ENCODE measurements at regions not wholly inside any gene's neighbourhood (a gene's known extent, or its start where the extent isn't known, plus 50 kb on each side); places are given as distances from the start of the nearest gene placed in this dataset.

DNA sequence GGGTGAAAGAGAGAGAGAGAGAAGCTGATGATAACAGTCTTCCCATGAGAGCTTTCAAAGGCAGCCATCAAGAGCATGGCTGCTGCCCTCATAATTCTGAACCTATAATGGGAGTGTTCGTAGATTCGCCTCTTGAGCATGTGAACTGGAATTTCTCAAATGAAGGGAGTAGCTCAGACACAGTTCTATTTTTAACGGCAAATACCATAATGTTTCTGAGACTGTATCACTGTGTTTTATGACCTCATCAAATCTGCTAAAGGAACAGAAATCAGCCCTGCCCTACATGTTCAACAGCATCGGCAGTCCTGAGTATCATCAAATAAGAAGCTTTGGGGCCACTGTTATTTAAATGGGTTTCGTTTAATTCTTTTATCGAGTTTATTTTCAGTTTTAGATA lies 645.6 kb downstream of the GALR1 start:
- H3K27me3 Mint-ChIP-seq (ENCODE audit: insufficient read depth, unreplicated experiment) = peaks cover 24% of the 10 kb centered on the region
- no peak overlapping the region for H3K4me3 Mint-ChIP-seq (ENCODE audit: unreplicated experiment)
- DNase-seq (ENCODE audit: unreplicated experiment) = no peak
- H3K9me3 Mint-ChIP-seq (ENCODE audit: unreplicated experiment) = peaks cover 8% of the 10 kb centered on the region
- POLR2A ChIA-PET = no interaction called here
- BruUV-seq (replicated peaks) = no TSS peak
- TF ChIP-seq, protein P1, sequence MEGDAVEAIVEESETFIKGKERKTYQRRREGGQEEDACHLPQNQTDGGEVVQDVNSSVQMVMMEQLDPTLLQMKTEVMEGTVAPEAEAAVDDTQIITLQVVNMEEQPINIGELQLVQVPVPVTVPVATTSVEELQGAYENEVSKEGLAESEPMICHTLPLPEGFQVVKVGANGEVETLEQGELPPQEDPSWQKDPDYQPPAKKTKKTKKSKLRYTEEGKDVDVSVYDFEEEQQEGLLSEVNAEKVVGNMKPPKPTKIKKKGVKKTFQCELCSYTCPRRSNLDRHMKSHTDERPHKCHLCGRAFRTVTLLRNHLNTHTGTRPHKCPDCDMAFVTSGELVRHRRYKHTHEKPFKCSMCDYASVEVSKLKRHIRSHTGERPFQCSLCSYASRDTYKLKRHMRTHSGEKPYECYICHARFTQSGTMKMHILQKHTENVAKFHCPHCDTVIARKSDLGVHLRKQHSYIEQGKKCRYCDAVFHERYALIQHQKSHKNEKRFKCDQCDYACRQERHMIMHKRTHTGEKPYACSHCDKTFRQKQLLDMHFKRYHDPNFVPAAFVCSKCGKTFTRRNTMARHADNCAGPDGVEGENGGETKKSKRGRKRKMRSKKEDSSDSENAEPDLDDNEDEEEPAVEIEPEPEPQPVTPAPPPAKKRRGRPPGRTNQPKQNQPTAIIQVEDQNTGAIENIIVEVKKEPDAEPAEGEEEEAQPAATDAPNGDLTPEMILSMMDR (IDR thresholded peaks at IDR 0.05; ENCODE audit: unreplicated experiment) = no peak
- no peak overlapping the region for H3K27ac Mint-ChIP-seq (ENCODE audit: low read depth, unreplicated experiment)
- no peaks in the 10 kb centered on the region for H3K4me1 Mint-ChIP-seq (ENCODE audit: insufficient read depth, unreplicated experiment)
- no peaks in the 10 kb centered on the region for H3K36me3 Mint-ChIP-seq (ENCODE audit: insufficient read depth, unreplicated experiment)
- CTCF ChIA-PET = interaction anchor here (0.6 kb wide), 1 partner anchor 67 kb away, joined by 3 read pairs; no protein-coding TSS in a partner anchor
- intact Hi-C loops (cut with micrococcal nuclease) = no loop called here

DNA sequence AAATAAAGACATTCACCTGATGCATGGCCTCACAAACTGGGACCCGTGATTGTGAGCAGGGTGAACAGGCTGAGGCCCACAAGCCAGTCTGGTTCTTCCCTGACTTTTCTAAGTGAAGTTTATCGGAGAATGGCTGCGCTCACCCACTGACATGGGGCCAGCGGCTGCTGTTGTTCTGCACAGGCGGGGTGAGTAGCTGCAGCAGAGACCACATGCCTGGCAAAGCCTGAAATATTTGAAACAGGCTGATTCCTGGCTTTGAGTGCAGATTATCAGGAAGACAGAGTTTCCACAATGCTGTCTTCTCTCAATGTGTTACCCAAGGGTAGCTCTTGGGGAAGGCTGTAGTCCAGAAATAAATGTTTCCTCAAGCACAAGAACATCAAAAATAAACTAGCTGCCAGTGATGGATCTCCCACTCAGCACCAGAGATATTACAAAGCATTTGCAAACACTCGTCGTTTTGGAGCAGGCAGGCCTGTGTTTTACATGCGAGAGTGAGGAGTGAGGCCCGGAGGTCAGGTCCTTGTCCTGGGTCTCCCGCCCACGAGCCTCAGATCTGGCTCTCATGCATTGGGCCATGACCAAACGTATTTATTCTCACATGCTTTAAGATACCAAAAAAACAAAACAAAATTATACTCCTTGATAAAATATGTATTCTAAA lies 647.1 kb downstream of the GALR1 start:
- no peak for DNase-seq (ENCODE audit: unreplicated experiment)
- TF ChIP-seq, protein P1 (IDR thresholded peaks at IDR 0.05; ENCODE audit: unreplicated experiment) = no peak
- intact Hi-C loops (cut with micrococcal nuclease) = no loop called here
- Mint-ChIP-seq H3K27me3 (ENCODE audit: insufficient read depth, unreplicated experiment) (peaks cover 24% of the 10 kb centered on the region), H3K36me3 (ENCODE audit: insufficient read depth, unreplicated experiment) (no peaks in the 10 kb centered on the region), H3K4me1 (ENCODE audit: insufficient read depth, unreplicated experiment) (no peaks in the 10 kb centered on the region), H3K27ac (ENCODE audit: low read depth, unreplicated experiment) (no peak overlapping the region), H3K9me3 (ENCODE audit: unreplicated experiment) (peaks cover 8% of the 10 kb centered on the region), H3K4me3 (ENCODE audit: unreplicated experiment) (no peak overlapping the region)
- BruUV-seq (replicated peaks) = no TSS peak
- ChIA-PET CTCF (interaction anchor here (0.6 kb wide), 1 partner anchor 241 kb away, joined by 3 read pairs; no protein-coding TSS in a partner anchor), POLR2A (no interaction called here)

DNA sequence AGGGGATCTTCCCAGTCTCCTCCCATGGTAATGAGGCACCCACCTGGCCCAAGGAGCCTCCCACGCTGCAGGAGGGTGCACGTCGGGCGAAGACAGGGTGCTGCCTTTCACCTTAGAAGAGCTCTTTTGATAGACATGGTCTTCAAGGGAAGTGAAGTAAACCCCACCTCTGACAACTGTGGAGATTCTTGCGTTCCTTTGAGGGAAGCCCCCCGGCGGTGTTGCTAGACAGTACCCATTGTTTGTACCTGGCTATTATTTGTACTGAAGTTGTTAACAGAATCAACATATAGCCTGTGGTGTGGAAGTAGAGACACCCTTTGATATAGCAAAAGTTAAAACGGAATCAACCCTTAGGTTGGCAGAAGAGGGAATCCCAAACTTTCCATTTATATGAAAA lies 648.0 kb downstream of the GALR1 start:
- peaks cover 8% of the 10 kb centered on the region for H3K9me3 Mint-ChIP-seq (ENCODE audit: unreplicated experiment)
- no peaks in the 10 kb centered on the region for H3K36me3 Mint-ChIP-seq (ENCODE audit: insufficient read depth, unreplicated experiment)
- DNase-seq (ENCODE audit: unreplicated experiment) = no peak
- TF ChIP-seq, protein P1 (IDR thresholded peaks at IDR 0.05; ENCODE audit: unreplicated experiment) = no peak
- CTCF ChIA-PET = interaction anchor here (0.5 kb wide), 1 partner anchor 283 kb away, joined by 4 read pairs; no protein-coding TSS in a partner anchor
- POLR2A ChIA-PET = no interaction called here
- intact Hi-C loops (cut with micrococcal nuclease) = no loop called here
- BruUV-seq (replicated peaks) = no TSS peak
- no peak overlapping the region for H3K27ac Mint-ChIP-seq (ENCODE audit: low read depth, unreplicated experiment)
- no peak overlapping the region for H3K4me3 Mint-ChIP-seq (ENCODE audit: unreplicated experiment)
- H3K27me3 Mint-ChIP-seq (ENCODE audit: insufficient read depth, unreplicated experiment) = peaks cover 24% of the 10 kb centered on the region
- no peaks in the 10 kb centered on the region for H3K4me1 Mint-ChIP-seq (ENCODE audit: insufficient read depth, unreplicated experiment)

DNA sequence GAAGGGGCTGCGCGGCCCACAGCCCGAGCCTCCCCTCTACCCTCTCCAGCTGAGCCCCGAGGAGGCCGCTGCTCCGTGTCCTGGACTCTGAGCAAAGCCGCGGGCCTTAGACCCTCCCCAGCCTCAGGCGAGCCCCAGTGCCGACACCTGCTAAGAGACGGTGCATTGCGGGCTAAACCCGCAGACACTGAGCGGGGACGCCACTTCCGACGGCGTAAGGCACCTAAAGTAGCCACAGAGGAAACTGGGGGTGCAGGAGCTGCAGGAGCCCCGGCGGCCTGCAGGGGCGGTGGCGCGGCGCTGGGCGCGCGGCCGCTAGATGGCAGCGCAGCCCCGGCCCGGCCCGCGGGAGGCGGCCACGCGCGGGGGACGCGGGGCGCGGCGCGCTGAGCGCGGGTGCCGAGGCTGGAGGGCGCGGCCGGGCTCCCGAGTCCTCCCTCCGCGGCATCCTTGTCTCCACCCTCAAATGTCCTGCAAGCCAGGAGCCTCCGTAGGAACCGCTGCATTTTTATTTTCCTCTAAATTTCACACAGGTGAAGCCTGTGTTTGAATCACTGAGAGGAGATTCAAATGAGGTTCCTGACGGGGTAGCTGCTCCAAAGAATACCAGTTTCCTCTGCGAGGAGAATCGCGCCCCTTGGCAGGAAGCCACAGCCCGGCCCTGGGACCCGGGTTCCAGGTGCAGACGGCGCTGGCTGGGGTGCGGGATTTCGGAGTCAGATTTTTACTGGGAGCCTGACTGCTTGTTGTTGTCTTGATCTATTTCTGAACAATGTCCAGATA lies 650.5 kb downstream of the GALR1 start:
- Mint-ChIP-seq H3K4me1 (ENCODE audit: insufficient read depth, unreplicated experiment) (no peaks in the 10 kb centered on the region), H3K27me3 (ENCODE audit: insufficient read depth, unreplicated experiment) (peaks cover 12% of the 10 kb centered on the region), H3K27ac (ENCODE audit: low read depth, unreplicated experiment) (no peak overlapping the region), H3K4me3 (ENCODE audit: unreplicated experiment) (no peak overlapping the region), H3K36me3 (ENCODE audit: insufficient read depth, unreplicated experiment) (no peaks in the 10 kb centered on the region), H3K9me3 (ENCODE audit: unreplicated experiment) (peaks cover 8% of the 10 kb centered on the region)
- intact Hi-C loops (cut with micrococcal nuclease) = no loop called here
- CTCF ChIA-PET = no interaction called here
- TF ChIP-seq, protein P1 (IDR thresholded peaks at IDR 0.05; ENCODE audit: unreplicated experiment) = no peak
- BruUV-seq (replicated peaks) = no TSS peak
- POLR2A ChIA-PET = no interaction called here
- DNase-seq (ENCODE audit: unreplicated experiment) = no peak

Data from MCF 10A (cell line).